ENCODE measurements at regions not wholly inside any gene's neighbourhood (a gene's known extent, or its start where the extent isn't known, plus 50 kb on each side); places are given as distances from the start of the nearest gene placed in this dataset.
"Not testable (repeated sequence)": the region's sequence is repeated elsewhere in the genome, so short reads cannot be mapped to it uniquely, and the experiment has no call there.

DNA sequence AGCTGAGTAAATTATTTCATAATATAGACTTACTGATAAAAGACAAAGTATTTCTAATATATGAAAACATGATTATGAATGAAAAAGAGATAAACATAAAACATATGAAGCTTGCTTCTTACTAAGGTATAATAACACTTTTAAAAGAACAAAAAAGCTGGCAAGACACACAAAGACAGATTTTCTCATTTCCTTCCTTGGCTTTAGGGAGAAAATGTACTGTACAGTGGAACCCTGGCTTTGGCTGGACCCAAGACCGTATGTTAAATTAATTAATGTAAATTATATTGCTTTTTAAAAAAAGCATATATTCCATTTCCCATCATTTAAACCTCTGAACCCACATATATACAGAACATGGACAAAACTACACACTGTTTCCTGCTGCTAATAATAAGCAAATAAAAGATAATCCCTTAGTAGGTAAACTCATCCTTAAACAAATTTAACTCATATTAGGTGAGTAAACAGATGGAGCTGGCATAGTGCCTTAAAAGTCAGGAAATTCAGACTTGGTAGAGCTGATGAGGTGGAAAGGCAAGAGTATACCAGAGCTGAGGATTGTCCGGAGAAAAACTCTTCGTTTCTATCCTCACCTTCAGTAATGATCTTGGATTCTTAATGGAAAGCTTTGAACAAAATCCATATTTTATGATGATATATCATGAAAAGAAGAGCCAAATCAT lies 1016.4 kb upstream of the KCND2 start:
- Mint-ChIP-seq H3K27ac (no peak overlapping the region), H3K36me3 (no peaks in the 10 kb centered on the region)

GRCh38 chr7:119266790-119267189 lies 1006.2 kb upstream of the KCND2 start:
- not testable (repeated sequence) for H3K36me3 Mint-ChIP-seq; ATAC-seq; DNase-seq (ENCODE audit: low spot score in 2 of 2); H3K4me1 Mint-ChIP-seq; H3K27ac Mint-ChIP-seq; H3K4me3 Mint-ChIP-seq
- H3K9me3 Mint-ChIP-seq = peaks cover 12% of the 10 kb centered on the region

More for the DNA sequence above, 1016.4 kb upstream of the KCND2 start:
- H3K4me3 Mint-ChIP-seq = no peak overlapping the region
- H3K4me1 Mint-ChIP-seq = no peaks in the 10 kb centered on the region
- no peak for ATAC-seq
- H3K9me3 Mint-ChIP-seq = peaks cover 12% of the 10 kb centered on the region
- no peak for DNase-seq (ENCODE audit: low spot score in 2 of 2)

DNA sequence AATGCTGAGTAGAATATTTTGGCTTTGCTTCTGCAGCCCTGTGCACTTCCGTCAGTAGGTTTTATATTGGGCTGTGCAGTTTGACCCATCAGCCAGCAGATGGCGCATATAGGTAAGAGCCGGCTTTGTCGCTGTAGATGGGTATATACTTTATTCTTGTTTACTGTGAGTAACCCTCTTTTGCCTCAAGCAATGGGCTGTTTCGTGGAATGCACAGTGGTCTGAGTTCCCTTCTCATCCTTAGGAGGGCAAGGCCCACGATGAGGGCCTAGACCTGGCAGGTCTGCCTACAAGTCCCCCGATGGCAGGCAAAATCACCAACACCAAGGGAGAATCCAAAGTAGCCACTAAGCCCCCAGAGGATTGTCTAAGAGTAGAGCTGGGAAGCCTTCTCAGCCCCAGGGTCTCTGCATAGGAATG lies 1002.9 kb upstream of the KCND2 start:
- DNase-seq (ENCODE audit: low spot score in 2 of 2) (no peak), ATAC-seq (peak; percentile 51)
- no peak overlapping the region for H3K4me3 Mint-ChIP-seq
- H3K4me1 Mint-ChIP-seq = no peaks in the 10 kb centered on the region
- peaks cover 20% of the 10 kb centered on the region for H3K9me3 Mint-ChIP-seq
- H3K27ac Mint-ChIP-seq = no peak overlapping the region
- H3K36me3 Mint-ChIP-seq = no peaks in the 10 kb centered on the region

DNA sequence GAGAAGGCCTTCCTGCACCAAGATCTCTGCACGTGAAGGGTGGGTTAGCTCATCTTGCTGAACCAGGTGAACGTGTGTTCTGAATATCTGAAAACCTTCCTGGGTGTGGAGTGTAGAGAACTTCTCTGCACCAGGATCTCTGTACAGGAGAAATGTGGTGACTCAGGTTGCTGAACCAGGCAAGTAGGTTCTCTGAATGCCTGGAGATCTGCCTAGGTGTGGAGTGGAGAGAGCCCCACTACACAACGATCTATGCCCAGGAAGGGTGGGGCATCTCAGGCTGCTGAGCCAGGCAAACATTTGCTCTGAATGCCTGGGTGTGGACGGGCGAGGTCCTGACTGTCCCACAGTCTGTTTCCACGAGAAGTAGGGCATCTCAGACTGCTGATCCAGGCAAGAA lies 1002.3 kb upstream of the KCND2 start:
- Mint-ChIP-seq H3K27ac (no peak overlapping the region), H3K4me3 (no peak overlapping the region), H3K4me1 (no peaks in the 10 kb centered on the region), H3K9me3 (peaks cover 20% of the 10 kb centered on the region), H3K36me3 (no peaks in the 10 kb centered on the region)
- DNase-seq (ENCODE audit: low spot score in 2 of 2) = no peak
- no peak for ATAC-seq

GRCh38 chr7:119271147-119271779 lies 1001.7 kb upstream of the KCND2 start:
- H3K4me3 Mint-ChIP-seq = no peak overlapping the region
- peaks cover 16% of the 10 kb centered on the region for H3K9me3 Mint-ChIP-seq
- no peak for ATAC-seq
- no peak overlapping the region for H3K27ac Mint-ChIP-seq
- no peaks in the 10 kb centered on the region for H3K36me3 Mint-ChIP-seq
- no peak for DNase-seq (ENCODE audit: low spot score in 2 of 2)
- no peaks in the 10 kb centered on the region for H3K4me1 Mint-ChIP-seq

DNA sequence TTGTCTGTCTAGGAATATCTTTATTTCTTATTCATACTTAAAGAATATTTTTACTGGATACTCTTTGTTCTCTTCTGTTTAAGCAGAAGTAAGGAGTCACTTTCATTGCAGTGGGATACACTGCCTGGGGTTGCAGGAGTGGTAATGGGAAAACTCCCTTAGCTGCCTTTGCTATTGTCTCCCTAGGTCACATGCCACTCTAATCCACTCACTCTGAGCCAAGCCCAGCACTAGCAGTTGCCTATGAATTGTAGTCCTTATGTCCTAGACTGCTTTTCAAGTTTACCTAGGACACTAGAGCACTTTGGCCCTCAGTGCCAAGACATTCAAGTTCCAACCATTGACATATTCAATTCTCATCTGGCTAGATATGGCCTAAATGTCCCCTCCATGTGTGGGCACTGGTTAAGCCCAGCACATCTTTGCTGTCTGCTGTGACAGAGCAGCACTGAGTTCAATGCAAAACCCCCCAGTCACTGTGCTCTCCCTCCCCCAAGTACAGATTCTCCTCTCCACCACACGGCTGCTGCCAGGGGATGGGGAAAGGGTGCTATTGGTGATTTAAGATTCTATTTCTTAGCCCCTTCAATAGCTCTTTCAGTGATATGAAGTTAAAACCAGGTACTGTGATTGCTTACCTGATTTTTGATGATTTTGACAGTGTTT lies 991.7 kb upstream of the KCND2 start:
- ATAC-seq = no peak
- DNase-seq (ENCODE audit: low spot score in 2 of 2) = no peak
- H3K4me3 Mint-ChIP-seq = no peak overlapping the region
- H3K4me1 Mint-ChIP-seq = no peaks in the 10 kb centered on the region
- peaks cover 18% of the 10 kb centered on the region for H3K9me3 Mint-ChIP-seq
- no peaks in the 10 kb centered on the region for H3K36me3 Mint-ChIP-seq
- no peak overlapping the region for H3K27ac Mint-ChIP-seq

DNA sequence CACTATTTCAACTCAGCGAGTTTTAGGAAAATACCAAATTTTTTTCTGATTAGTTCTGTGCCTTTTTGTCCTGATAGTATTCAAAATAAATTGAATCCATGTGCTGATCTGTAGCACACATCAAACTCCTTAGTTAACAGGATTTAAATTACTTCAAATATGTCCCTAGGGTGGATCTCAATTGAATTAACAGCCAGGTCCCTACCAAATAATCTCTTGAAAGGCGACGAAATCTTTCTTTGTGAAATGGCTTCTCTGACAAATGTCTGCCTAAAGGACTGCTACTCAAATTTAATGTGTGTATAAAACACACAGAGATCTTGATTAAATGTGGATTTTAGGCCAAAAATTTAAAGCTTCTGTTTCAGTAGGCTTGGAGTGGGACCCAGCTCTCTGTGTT lies 989.6 kb upstream of the KCND2 start:
- Mint-ChIP-seq H3K36me3 (no peaks in the 10 kb centered on the region), H3K27ac (no peak overlapping the region), H3K4me1 (no peaks in the 10 kb centered on the region), H3K9me3 (peaks cover 16% of the 10 kb centered on the region), H3K4me3 (no peak overlapping the region)
- no peak for DNase-seq (ENCODE audit: low spot score in 2 of 2)
- no peak for ATAC-seq

GRCh38 chr7:119288416-119288815 lies 984.6 kb upstream of the KCND2 start:
- H3K4me1 Mint-ChIP-seq = no peaks in the 10 kb centered on the region
- H3K4me3 Mint-ChIP-seq = no peak overlapping the region
- H3K36me3 Mint-ChIP-seq = no peaks in the 10 kb centered on the region
- DNase-seq (ENCODE audit: low spot score in 2 of 2) = no peak
- no peak overlapping the region for H3K27ac Mint-ChIP-seq
- H3K9me3 Mint-ChIP-seq = peaks cover 10% of the 10 kb centered on the region
- no peak for ATAC-seq

- not testable (repeated sequence) for DNase-seq (ENCODE audit: low spot score in 2 of 2); ATAC-seq; H3K27ac Mint-ChIP-seq; H3K36me3 Mint-ChIP-seq; H3K4me1 Mint-ChIP-seq; H3K4me3 Mint-ChIP-seq
- peaks cover 16% of the 10 kb centered on the region for H3K9me3 Mint-ChIP-seq
Observed at GRCh38 chr7:119300341-119300740, 972.6 kb upstream of the KCND2 start.

- no peaks in the 10 kb centered on the region for H3K4me1 Mint-ChIP-seq
- H3K36me3 Mint-ChIP-seq = no peaks in the 10 kb centered on the region
- no peak for DNase-seq (ENCODE audit: low spot score in 2 of 2)
- ATAC-seq = no peak
- peaks cover 14% of the 10 kb centered on the region for H3K9me3 Mint-ChIP-seq
- no peak overlapping the region for H3K27ac Mint-ChIP-seq
- no peak overlapping the region for H3K4me3 Mint-ChIP-seq
Observed at GRCh38 chr7:119320316-119320715, 952.7 kb upstream of the KCND2 start.

DNA sequence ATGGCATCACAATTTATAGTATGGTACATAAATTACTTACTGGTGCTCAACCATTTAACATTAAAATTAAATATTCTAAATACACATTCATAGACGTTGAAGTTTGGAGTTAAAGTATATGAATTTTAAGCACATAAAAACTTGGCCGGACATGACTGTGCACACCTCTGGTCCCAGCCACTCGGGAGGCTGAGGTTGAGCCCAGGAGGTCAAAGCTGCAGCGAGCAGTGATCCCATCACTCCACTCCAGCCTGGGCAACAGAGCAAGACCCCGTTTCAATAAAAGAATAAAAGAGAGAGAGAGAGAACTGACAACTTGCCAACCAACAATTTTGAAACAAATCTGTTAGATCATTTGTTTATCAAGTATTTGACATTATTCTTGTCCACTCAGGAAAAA lies 943.3 kb upstream of the KCND2 start:
- Mint-ChIP-seq H3K4me1 (no peaks in the 10 kb centered on the region), H3K36me3 (no peaks in the 10 kb centered on the region), H3K9me3 (peaks cover 22% of the 10 kb centered on the region), H3K4me3 (no peak overlapping the region), H3K27ac (no peak overlapping the region)
- ATAC-seq (no peak), DNase-seq (ENCODE audit: low spot score in 2 of 2) (no peak)

GRCh38 chr7:119335405-119335804 lies 937.6 kb upstream of the KCND2 start:
- H3K36me3 Mint-ChIP-seq = no peaks in the 10 kb centered on the region
- H3K9me3 Mint-ChIP-seq = peaks cover 13% of the 10 kb centered on the region
- no peak overlapping the region for H3K4me3 Mint-ChIP-seq
- H3K27ac Mint-ChIP-seq = no peak overlapping the region
- DNase-seq (ENCODE audit: low spot score in 2 of 2) (no peak), ATAC-seq (no peak)
- no peaks in the 10 kb centered on the region for H3K4me1 Mint-ChIP-seq

- ATAC-seq (no peak), DNase-seq (ENCODE audit: low spot score in 2 of 2) (no peak)
- Mint-ChIP-seq H3K27ac (no peak overlapping the region), H3K36me3 (no peaks in the 10 kb centered on the region), H3K4me3 (no peak overlapping the region), H3K4me1 (no peaks in the 10 kb centered on the region), H3K9me3 (peaks cover 7% of the 10 kb centered on the region)
Observed at GRCh38 chr7:119341822-119342221, 931.2 kb upstream of the KCND2 start.

DNA sequence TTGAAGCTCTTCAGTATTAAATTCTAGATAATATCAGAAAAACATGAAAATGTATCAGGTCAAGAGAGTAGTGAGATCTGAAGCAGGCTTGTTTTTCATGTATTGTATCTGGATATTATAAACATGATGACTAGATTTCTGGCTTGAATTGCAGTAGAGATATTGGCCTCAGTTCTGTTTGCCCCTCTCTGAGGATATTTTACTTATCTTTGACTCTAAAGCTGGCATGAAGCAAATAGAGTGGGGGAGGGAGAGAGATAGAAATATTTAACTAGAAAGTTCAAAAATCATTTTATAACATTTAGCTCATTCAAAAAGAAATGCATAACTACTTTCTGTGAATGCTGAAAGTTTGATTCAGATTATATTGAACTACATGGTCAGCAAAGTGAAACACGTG lies 929.7 kb upstream of the KCND2 start:
- Mint-ChIP-seq H3K36me3 (no peaks in the 10 kb centered on the region), H3K4me1 (no peaks in the 10 kb centered on the region), H3K9me3 (peaks cover 12% of the 10 kb centered on the region)

GRCh38 chr7:119344466-119344865 lies 928.5 kb upstream of the KCND2 start:
- DNase-seq (ENCODE audit: low spot score in 2 of 2) = no peak
- H3K9me3 Mint-ChIP-seq = peaks cover 16% of the 10 kb centered on the region
- H3K4me3 Mint-ChIP-seq = no peak overlapping the region
- H3K36me3 Mint-ChIP-seq = no peaks in the 10 kb centered on the region
- H3K27ac Mint-ChIP-seq = no peak overlapping the region
- ATAC-seq = no peak
- no peaks in the 10 kb centered on the region for H3K4me1 Mint-ChIP-seq

More for the DNA sequence above, 929.7 kb upstream of the KCND2 start:
- Mint-ChIP-seq H3K4me3 (no peak overlapping the region), H3K27ac (no peak overlapping the region)
- ATAC-seq (no peak), DNase-seq (ENCODE audit: low spot score in 2 of 2) (no peak)

DNA sequence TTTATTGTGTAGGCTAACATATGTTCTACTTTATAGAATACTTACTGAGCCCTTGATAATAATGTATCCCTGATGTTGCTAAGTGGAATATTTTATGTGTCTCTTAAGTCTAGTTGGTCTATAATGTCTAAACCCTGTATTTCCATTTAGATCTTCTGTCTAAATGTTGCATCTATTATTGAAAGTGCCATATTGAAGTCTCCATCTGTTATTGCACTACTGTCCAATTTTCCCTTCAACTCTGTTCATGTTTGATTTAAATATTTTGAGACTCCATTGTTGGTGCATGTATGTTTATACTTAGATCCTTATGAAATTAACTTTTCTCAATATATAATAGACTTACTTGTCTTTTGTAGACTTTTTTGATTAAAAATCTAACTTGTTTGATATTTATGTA lies 924.5 kb upstream of the KCND2 start:
- no peak overlapping the region for H3K27ac Mint-ChIP-seq
- H3K36me3 Mint-ChIP-seq = no peaks in the 10 kb centered on the region
- H3K4me1 Mint-ChIP-seq = no peaks in the 10 kb centered on the region
- peaks cover 19% of the 10 kb centered on the region for H3K9me3 Mint-ChIP-seq
- no peak overlapping the region for H3K4me3 Mint-ChIP-seq
- ATAC-seq = no peak
- no peak for DNase-seq (ENCODE audit: low spot score in 2 of 2)
